Muscle of arm (tissue), 1 donor: ENCODE measurements at regions not wholly inside any gene's neighbourhood (a gene's known extent, or its start where the extent isn't known, plus 50 kb on each side); places are given as distances from the start of the nearest gene placed in this dataset.
"Not testable (repeated sequence)": the region's sequence is repeated elsewhere in the genome, so short reads cannot be mapped to it uniquely, and the experiment has no call there.

ENCODE experiments used
- DNase-seq: peaks from one replicate; pipeline ENCODE4 v3.0.0-alpha.2; 2013

GRCh38 chr17:27365329-27365945 lies 71.5 kb downstream of the WSB1 start:
- not testable (repeated sequence) for DNase-seq

GRCh38 chr17:27366437-27366836 lies 72.5 kb downstream of the WSB1 start:
- no peak for DNase-seq

GRCh38 chr17:27367121-27367981 lies 73.4 kb downstream of the WSB1 start:
- DNase-seq = no peak

GRCh38 chr17:27368151-27368795 lies 74.4 kb downstream of the WSB1 start:
- no peak for DNase-seq

- DNase-seq = no peak
Measured at GRCh38 chr17:27368980-27369379, 75.1 kb downstream of the WSB1 start.

- DNase-seq = no peak
Measured at GRCh38 chr17:27370776-27371175, 76.9 kb downstream of the WSB1 start.

- DNase-seq = not testable (repeated sequence)
Measured at GRCh38 chr17:27373695-27374094, 79.8 kb downstream of the WSB1 start.

- no peak for DNase-seq
Measured at GRCh38 chr17:27376637-27377547, 79.4 kb upstream of the KSR1 start.

GRCh38 chr17:27378482-27379175 lies 77.6 kb upstream of the KSR1 start:
- no peak for DNase-seq

GRCh38 chr17:27379888-27380533 lies 76.2 kb upstream of the KSR1 start:
- DNase-seq = peak; percentile 56

- DNase-seq = no peak
Measured at GRCh38 chr17:27380551-27380950, 75.7 kb upstream of the KSR1 start.

GRCh38 chr17:27381007-27381501 lies 75.2 kb upstream of the KSR1 start:
- no peak for DNase-seq

- no peak for DNase-seq
Measured at GRCh38 chr17:27382025-27382424, 74.2 kb upstream of the KSR1 start.

GRCh38 chr17:27384261-27384701 lies 72.0 kb upstream of the KSR1 start:
- no peak for DNase-seq

- no peak for DNase-seq
Measured at GRCh38 chr17:27384726-27385125, 71.5 kb upstream of the KSR1 start.

- no peak for DNase-seq
Measured at GRCh38 chr17:27385626-27386025, 70.6 kb upstream of the KSR1 start.

- DNase-seq = no peak
Measured at GRCh38 chr17:27386206-27387075, 69.8 kb upstream of the KSR1 start.

- DNase-seq = no peak
Measured at GRCh38 chr17:27389542-27390140, 66.6 kb upstream of the KSR1 start.

GRCh38 chr17:27390540-27390939 lies 65.7 kb upstream of the KSR1 start:
- DNase-seq = no peak
